ENCODE measurements at regions not wholly inside any gene's neighbourhood (a gene's known extent, or its start where the extent isn't known, plus 50 kb on each side); places are given as distances from the start of the nearest gene placed in this dataset.

DNA sequence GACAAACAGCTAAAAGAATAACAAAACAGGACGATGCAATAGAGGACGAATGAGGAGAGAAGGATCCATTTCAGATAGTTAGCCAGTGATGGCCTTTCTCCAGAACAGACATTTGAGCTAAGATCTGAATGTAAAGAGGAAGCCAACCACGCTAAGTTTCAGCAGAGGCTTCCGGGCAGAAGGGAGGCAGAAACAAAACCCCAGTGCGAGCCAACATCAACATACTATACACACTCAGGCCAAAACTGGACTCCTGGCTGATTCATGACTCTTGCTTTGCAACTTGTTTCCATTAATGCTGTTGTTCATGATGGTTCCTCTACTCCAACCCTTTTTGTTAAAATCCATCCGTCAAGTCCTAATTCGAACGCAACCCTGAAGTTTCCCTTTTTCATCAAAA is 730.3 kb downstream of the TRIML1 start:
- no peaks in the 10 kb centered on the region for H3K4me1 ChIP-seq (ENCODE audit: control insufficient read depth, insufficient read depth, low read length)
- H3K4me3 ChIP-seq (ENCODE audit: low read depth, low read length): no peak overlapping the region
- H3K9me3 ChIP-seq (ENCODE audit: control insufficient read depth, insufficient read depth, low read depth, low read length): no peaks in the 10 kb centered on the region
- no peaks in the 10 kb centered on the region for H3K36me3 ChIP-seq (ENCODE audit: control insufficient read depth, insufficient read depth, low read length)
- H3K9ac ChIP-seq (ENCODE audit: low read length): no peak overlapping the region
- H3K27me3 ChIP-seq (ENCODE audit: control insufficient read depth, insufficient read depth, low read length): no peaks in the 10 kb centered on the region
- no peak overlapping the region for H3K27ac ChIP-seq (ENCODE audit: low read depth, low read length)

DNA sequence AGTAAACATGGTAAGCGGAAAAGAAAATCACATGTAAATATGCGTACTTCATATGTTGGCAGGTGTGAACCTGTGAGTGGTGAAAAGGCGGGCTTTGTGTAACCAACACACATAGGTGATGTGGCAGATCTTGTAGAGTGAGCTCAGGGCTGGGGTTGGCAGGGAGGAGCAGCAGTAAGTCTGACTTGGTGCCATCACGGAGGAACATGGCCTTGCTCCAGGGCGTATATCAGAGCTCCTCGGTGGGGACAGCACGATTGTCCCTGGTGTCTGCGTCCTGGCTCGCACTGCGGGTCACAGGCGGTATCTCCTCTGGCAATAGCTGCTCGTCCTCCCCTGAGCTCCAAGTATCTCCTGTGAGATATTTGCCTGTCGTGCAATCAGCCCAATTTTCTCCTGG is 733.6 kb downstream of the TRIML1 start:
- Histone ChIP-seq H3K4me1 (ENCODE audit: control insufficient read depth, insufficient read depth, low read length) (no peaks in the 10 kb centered on the region), H3K9ac (ENCODE audit: low read length) (no peak overlapping the region), H3K27ac (ENCODE audit: low read depth, low read length) (no peak overlapping the region), H3K9me3 (ENCODE audit: control insufficient read depth, insufficient read depth, low read depth, low read length) (no peaks in the 10 kb centered on the region), H3K27me3 (ENCODE audit: control insufficient read depth, insufficient read depth, low read length) (no peaks in the 10 kb centered on the region), H3K4me3 (ENCODE audit: low read depth, low read length) (no peak overlapping the region), H3K36me3 (ENCODE audit: control insufficient read depth, insufficient read depth, low read length) (no peaks in the 10 kb centered on the region)

DNA sequence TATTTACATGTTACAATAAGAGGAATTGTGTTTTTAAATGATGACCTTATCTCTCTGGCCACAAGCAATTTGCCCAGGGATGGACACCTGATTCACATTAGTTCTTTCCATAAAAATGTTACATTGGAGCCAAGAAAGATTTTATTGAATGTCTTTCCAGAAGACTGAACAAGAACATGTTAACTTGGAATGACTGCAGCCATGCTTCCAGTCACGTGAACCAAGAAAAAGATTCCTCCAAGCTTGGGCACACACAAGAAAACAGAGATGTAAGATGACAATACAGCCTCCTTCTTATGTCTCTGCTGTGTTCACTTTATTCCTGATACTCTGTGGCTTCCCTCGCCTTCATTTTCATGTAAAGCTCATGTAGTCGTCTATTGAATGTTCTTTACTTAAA is 737.6 kb downstream of the TRIML1 start:
- no peaks in the 10 kb centered on the region for H3K27me3 ChIP-seq (ENCODE audit: control insufficient read depth, insufficient read depth, low read length)
- H3K9me3 ChIP-seq (ENCODE audit: control insufficient read depth, insufficient read depth, low read depth, low read length): no peaks in the 10 kb centered on the region
- no peak overlapping the region for H3K4me3 ChIP-seq (ENCODE audit: low read depth, low read length)
- H3K9ac ChIP-seq (ENCODE audit: low read length): no peak overlapping the region
- no peaks in the 10 kb centered on the region for H3K4me1 ChIP-seq (ENCODE audit: control insufficient read depth, insufficient read depth, low read length)
- H3K27ac ChIP-seq (ENCODE audit: low read depth, low read length): no peak overlapping the region
- H3K36me3 ChIP-seq (ENCODE audit: control insufficient read depth, insufficient read depth, low read length): no peaks in the 10 kb centered on the region

DNA sequence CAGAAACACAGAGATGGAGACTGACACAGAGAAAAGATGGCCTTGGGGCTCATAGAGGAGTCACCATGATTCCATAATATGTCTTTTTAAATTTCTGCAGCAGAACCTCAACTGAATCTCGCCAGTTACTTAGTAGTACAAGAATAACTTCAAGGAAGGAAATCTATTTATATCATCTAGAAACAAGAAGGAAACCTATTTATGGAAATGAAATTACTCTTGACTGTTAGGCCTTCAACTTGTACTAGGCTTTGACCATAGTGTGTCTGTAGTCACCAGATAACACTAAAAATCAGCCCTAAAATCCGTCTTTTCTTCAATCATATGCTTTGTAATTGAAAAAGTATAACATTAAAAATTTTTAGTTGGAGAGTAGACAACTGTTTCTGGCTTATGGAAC is 740.4 kb downstream of the TRIML1 start:
- no peaks in the 10 kb centered on the region for H3K27me3 ChIP-seq (ENCODE audit: control insufficient read depth, insufficient read depth, low read length)
- no peaks in the 10 kb centered on the region for H3K4me1 ChIP-seq (ENCODE audit: control insufficient read depth, insufficient read depth, low read length)
- H3K27ac ChIP-seq (ENCODE audit: low read depth, low read length): no peak overlapping the region
- H3K4me3 ChIP-seq (ENCODE audit: low read depth, low read length): no peak overlapping the region
- no peak overlapping the region for H3K9ac ChIP-seq (ENCODE audit: low read length)
- H3K9me3 ChIP-seq (ENCODE audit: control insufficient read depth, insufficient read depth, low read depth, low read length): no peaks in the 10 kb centered on the region
- H3K36me3 ChIP-seq (ENCODE audit: control insufficient read depth, insufficient read depth, low read length): no peaks in the 10 kb centered on the region

DNA sequence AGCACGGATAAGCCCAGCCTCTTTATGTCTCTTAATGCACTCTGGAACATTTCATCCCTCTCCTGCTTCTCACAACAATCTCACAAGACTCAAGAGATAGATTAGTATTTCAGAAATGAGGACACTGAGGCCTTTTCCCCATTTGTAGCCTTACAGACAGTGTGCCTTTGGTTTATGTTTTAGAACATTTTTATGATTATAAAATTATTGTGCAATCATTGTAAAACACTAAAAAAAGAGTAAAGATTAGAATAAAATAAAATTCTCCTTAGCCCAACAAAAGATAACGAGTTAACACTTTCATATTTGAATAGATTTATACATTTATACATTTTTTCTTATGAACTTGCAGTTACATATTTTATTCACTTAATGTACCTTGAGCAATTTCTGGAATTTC is 748.7 kb downstream of the TRIML1 start:
- no peak overlapping the region for H3K9ac ChIP-seq (ENCODE audit: low read length)
- no peak overlapping the region for H3K27ac ChIP-seq (ENCODE audit: low read depth, low read length)
- H3K27me3 ChIP-seq (ENCODE audit: control insufficient read depth, insufficient read depth, low read length): no peaks in the 10 kb centered on the region
- H3K4me1 ChIP-seq (ENCODE audit: control insufficient read depth, insufficient read depth, low read length): no peaks in the 10 kb centered on the region
- H3K9me3 ChIP-seq (ENCODE audit: control insufficient read depth, insufficient read depth, low read depth, low read length): no peaks in the 10 kb centered on the region
- H3K4me3 ChIP-seq (ENCODE audit: low read depth, low read length): no peak overlapping the region
- no peaks in the 10 kb centered on the region for H3K36me3 ChIP-seq (ENCODE audit: control insufficient read depth, insufficient read depth, low read length)

DNA sequence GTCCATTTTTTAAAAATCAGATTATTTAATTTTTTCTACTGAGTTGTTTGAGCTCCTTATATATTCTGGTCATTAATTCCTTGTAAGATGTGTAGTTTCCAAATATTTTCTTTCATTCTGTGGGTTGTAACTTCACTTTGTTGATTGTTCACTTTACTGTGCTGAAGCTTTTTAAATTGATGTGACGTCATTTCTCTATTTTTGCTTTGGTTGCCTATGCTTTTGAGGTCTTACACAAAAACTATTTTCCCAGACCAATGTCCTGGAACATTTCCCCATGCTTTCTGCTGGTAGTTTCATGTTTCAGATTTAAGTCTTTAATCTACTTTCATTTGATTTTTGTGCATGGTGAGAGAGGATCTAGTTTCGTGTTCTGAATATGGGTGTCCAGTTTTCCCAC is 753.6 kb downstream of the TRIML1 start:
- no peak overlapping the region for H3K4me3 ChIP-seq (ENCODE audit: low read depth, low read length)
- H3K36me3 ChIP-seq (ENCODE audit: control insufficient read depth, insufficient read depth, low read length): no peaks in the 10 kb centered on the region
- no peak overlapping the region for H3K9ac ChIP-seq (ENCODE audit: low read length)
- H3K27ac ChIP-seq (ENCODE audit: low read depth, low read length): no peak overlapping the region
- H3K4me1 ChIP-seq (ENCODE audit: control insufficient read depth, insufficient read depth, low read length): no peaks in the 10 kb centered on the region
- H3K9me3 ChIP-seq (ENCODE audit: control insufficient read depth, insufficient read depth, low read depth, low read length): no peaks in the 10 kb centered on the region
- no peaks in the 10 kb centered on the region for H3K27me3 ChIP-seq (ENCODE audit: control insufficient read depth, insufficient read depth, low read length)

DNA sequence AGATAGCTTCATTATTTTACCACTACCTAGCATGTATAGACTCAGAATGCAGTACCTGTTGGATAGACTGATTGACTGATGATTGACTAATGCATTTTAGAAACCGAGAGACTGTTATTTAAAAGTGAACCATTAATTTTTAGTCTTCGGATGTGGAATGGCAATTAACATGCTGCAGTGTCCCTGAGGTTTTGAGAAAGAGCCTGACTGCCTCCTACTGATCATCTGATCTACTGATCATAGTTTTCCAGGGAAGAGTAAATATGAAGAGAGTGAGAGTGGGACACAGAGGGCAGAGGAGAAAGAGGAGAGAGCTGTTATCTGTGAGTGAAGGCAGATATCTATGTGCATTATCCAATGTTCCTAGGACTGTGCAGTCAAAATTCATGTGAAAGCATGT is 764.7 kb downstream of the TRIML1 start:
- Histone ChIP-seq H3K9me3 (ENCODE audit: control insufficient read depth, insufficient read depth, low read depth, low read length) (no peaks in the 10 kb centered on the region), H3K27me3 (ENCODE audit: control insufficient read depth, insufficient read depth, low read length) (no peaks in the 10 kb centered on the region), H3K9ac (ENCODE audit: low read length) (no peak overlapping the region), H3K4me3 (ENCODE audit: low read depth, low read length) (no peak overlapping the region), H3K4me1 (ENCODE audit: control insufficient read depth, insufficient read depth, low read length) (no peaks in the 10 kb centered on the region), H3K27ac (ENCODE audit: low read depth, low read length) (no peak overlapping the region), H3K36me3 (ENCODE audit: control insufficient read depth, insufficient read depth, low read length) (no peaks in the 10 kb centered on the region)

DNA sequence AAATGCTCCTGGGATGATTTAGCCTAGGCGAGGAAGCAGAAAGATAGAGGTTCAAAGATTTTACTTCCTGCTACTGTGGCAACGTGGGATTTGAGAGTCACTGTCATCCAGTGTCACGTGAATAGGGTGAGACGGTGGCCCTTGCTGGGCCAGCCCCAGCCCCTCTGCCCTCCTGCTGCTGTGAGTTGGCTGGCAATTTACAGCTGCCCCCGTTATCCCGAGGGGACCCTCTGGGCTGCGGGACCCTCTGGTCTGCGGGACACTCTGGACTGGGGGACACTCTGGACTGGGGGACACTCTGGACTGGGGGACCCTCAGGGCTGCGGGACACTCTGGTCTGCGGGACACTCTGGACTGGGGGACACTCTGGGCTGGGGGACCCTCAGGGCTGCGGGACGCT is 765.4 kb downstream of the TRIML1 start:
- no peak overlapping the region for H3K27ac ChIP-seq (ENCODE audit: low read depth, low read length)
- no peaks in the 10 kb centered on the region for H3K9me3 ChIP-seq (ENCODE audit: control insufficient read depth, insufficient read depth, low read depth, low read length)
- H3K27me3 ChIP-seq (ENCODE audit: control insufficient read depth, insufficient read depth, low read length): no peaks in the 10 kb centered on the region
- no peak overlapping the region for H3K9ac ChIP-seq (ENCODE audit: low read length)
- no peaks in the 10 kb centered on the region for H3K36me3 ChIP-seq (ENCODE audit: control insufficient read depth, insufficient read depth, low read length)
- no peak overlapping the region for H3K4me3 ChIP-seq (ENCODE audit: low read depth, low read length)
- no peaks in the 10 kb centered on the region for H3K4me1 ChIP-seq (ENCODE audit: control insufficient read depth, insufficient read depth, low read length)

DNA sequence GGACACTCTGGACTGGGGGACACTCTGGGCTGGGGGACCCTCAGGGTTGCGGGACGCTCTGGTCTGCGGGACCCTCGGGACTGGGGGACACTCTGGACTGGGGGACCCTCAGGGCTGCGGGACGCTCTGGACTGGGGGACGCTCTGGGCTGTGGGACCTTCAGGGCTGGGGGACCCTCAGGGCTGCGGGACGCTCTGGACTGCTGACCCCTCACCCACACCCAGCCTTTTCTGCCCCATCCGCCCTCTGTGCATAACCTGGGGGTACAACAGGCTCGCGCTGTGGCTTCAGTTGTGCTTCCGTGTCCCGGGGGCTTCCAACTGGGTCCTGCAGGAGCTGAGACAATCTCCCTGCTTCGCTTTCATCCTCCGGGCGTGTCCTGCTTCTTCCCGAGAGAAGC is 766.0 kb downstream of the TRIML1 start:
- no peaks in the 10 kb centered on the region for H3K36me3 ChIP-seq (ENCODE audit: control insufficient read depth, insufficient read depth, low read length)

DNA sequence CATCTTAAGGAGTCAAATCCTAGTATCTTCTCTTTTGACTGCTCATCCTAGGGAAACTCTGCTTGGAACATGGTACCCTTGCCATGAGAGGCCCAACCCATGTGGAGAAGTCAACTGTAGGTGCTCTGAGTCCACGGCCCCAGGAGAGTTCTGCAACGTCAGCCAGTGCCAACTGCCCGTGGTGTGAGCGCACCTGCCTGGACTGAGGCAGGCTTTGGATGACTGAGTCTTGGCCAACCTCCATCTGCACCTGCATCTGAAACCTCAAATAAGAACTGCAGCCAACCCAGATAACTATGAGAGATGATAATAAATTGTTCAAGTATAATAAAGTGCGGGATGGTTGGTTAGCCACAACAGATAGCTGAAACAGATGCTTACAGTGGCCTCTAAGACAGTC is 772.0 kb downstream of the TRIML1 start:
- Histone ChIP-seq H3K9ac (ENCODE audit: low read length) (no peak overlapping the region), H3K36me3 (ENCODE audit: control insufficient read depth, insufficient read depth, low read length) (no peaks in the 10 kb centered on the region), H3K27me3 (ENCODE audit: control insufficient read depth, insufficient read depth, low read length) (no peaks in the 10 kb centered on the region), H3K4me3 (ENCODE audit: low read depth, low read length) (no peak overlapping the region), H3K4me1 (ENCODE audit: control insufficient read depth, insufficient read depth, low read length) (no peaks in the 10 kb centered on the region), H3K9me3 (ENCODE audit: control insufficient read depth, insufficient read depth, low read depth, low read length) (peaks cover 14% of the 10 kb centered on the region), H3K27ac (ENCODE audit: low read depth, low read length) (no peak overlapping the region)

More for the DNA sequence above, 766.0 kb downstream of the TRIML1 start:
- Histone ChIP-seq H3K9me3 (ENCODE audit: control insufficient read depth, insufficient read depth, low read depth, low read length) (no peaks in the 10 kb centered on the region), H3K4me1 (ENCODE audit: control insufficient read depth, insufficient read depth, low read length) (no peaks in the 10 kb centered on the region), H3K27me3 (ENCODE audit: control insufficient read depth, insufficient read depth, low read length) (no peaks in the 10 kb centered on the region), H3K27ac (ENCODE audit: low read depth, low read length) (no peak overlapping the region), H3K4me3 (ENCODE audit: low read depth, low read length) (no peak overlapping the region), H3K9ac (ENCODE audit: low read length) (no peak overlapping the region)

DNA sequence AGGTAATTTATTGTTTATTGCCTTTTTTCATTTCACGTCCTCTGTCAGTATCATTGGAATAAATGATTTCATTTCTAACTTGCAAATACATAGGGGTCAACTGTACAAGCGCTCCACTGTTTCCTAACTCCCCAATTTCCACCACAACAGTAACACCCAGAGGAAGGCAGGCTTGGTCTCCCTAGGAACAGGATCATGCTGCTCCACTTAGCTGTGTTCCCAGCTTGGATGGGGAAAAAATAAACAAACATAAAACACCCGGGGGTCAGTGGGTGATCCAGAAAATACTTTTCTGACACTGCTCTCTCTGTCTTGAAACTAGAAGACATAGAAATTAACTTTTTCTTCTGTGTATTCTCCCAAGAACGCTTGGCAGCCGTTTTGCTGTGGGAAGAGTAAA is 772.5 kb downstream of the TRIML1 start:
- no peaks in the 10 kb centered on the region for H3K4me1 ChIP-seq (ENCODE audit: control insufficient read depth, insufficient read depth, low read length)
- no peaks in the 10 kb centered on the region for H3K27me3 ChIP-seq (ENCODE audit: control insufficient read depth, insufficient read depth, low read length)
- H3K36me3 ChIP-seq (ENCODE audit: control insufficient read depth, insufficient read depth, low read length): no peaks in the 10 kb centered on the region
- no peak overlapping the region for H3K4me3 ChIP-seq (ENCODE audit: low read depth, low read length)
- H3K9ac ChIP-seq (ENCODE audit: low read length): no peak overlapping the region
- H3K27ac ChIP-seq (ENCODE audit: low read depth, low read length): no peak overlapping the region
- H3K9me3 ChIP-seq (ENCODE audit: control insufficient read depth, insufficient read depth, low read depth, low read length): peaks cover 14% of the 10 kb centered on the region

DNA sequence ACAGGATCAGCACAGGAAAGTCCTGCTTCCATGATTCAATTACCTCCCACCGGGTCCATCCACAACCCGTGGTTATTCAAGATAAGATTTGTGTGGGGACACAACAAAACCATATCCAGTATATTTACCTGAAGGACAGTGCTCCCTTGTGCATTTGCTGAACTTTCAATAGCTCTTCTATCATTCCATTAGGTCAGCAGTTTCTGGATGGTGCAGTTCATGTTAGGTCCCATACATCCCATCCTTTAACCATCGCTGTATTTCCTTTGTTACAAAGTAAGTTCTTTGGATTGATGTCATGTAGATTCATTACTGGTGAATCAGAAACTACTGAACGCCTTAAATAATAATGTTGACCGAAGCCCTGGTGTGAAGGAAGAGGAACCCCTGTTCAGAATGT is 775.9 kb downstream of the TRIML1 start:
- no peaks in the 10 kb centered on the region for H3K27me3 ChIP-seq (ENCODE audit: control insufficient read depth, insufficient read depth, low read length)
- H3K9ac ChIP-seq (ENCODE audit: low read length): no peak overlapping the region
- H3K27ac ChIP-seq (ENCODE audit: low read depth, low read length): no peak overlapping the region
- no peak overlapping the region for H3K4me3 ChIP-seq (ENCODE audit: low read depth, low read length)
- no peaks in the 10 kb centered on the region for H3K36me3 ChIP-seq (ENCODE audit: control insufficient read depth, insufficient read depth, low read length)
- no peaks in the 10 kb centered on the region for H3K4me1 ChIP-seq (ENCODE audit: control insufficient read depth, insufficient read depth, low read length)
- H3K9me3 ChIP-seq (ENCODE audit: control insufficient read depth, insufficient read depth, low read depth, low read length): peaks cover 29% of the 10 kb centered on the region
